COLO668 (cell line): ENCODE measurements at regions not wholly inside any gene's neighbourhood (a gene's known extent, or its start where the extent isn't known, plus 50 kb on each side); places are given as distances from the start of the nearest gene placed in this dataset.

Source experiments
- DNase-seq: peaks from one replicate; lab custom pipeline; 2025; ENCODE audit not compliant: unreplicated experiment; lab: John Stamatoyannopoulos, UW

DNA sequence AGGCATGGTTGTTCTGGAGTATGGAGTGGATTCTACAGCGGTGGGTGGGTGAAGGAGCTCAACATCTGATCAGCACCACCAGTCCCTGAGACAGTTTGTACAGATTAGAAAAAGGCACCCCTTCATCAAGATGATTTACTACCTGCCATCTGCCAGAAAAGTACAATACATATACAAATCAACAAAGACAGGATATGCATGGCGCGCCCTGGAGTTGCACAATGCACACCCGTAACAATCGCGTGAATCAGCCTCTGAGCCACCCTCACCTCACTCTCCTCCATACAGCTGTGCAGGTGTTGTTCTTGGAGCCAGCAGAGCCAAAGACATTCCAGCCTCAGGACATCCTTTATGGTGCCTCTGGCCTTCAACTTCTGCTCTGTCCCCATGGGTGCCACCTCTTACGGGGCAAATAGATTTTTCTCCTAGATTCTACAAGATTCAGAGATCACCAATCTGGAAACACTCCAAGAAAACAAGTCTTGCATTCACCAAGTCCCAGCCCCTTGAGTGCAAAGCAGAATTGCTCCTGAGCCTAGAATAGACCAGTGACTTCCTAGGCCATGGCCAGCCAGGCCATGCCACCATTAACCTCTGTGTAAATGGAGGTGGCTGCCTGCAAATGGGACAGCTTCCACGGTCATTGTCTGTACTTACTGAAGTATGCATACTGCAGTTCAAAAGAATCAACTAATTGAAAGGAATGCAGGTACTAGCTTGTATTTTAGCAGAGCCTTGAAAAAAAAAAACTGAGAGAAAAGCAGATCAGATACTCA is 490.9 kb downstream of the SOX6 start:
- no peak for DNase-seq

- no peak for DNase-seq
Measured at GRCh38 chr11:15867871-15868270, 488.5 kb downstream of the SOX6 start.

DNA sequence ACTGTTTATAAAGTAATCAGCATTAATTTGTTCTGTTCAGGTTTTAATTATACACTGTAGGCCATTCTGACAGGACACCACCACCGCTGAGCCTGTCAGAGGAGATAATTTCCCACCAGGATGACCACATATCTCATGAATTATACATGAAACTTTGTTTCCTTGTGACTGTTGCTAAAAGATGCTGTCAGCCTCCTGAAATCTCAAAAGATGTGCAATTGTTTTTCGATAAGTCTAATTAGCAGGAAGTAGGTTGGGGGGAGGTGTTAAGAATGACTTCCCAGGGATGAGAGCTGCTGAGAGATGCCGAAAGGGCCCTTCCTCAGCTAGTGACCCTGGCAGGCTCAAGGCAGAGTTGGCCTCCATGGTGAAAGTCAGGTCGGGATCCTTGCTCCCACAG is 485.4 kb downstream of the SOX6 start:
- DNase-seq: no peak

DNA sequence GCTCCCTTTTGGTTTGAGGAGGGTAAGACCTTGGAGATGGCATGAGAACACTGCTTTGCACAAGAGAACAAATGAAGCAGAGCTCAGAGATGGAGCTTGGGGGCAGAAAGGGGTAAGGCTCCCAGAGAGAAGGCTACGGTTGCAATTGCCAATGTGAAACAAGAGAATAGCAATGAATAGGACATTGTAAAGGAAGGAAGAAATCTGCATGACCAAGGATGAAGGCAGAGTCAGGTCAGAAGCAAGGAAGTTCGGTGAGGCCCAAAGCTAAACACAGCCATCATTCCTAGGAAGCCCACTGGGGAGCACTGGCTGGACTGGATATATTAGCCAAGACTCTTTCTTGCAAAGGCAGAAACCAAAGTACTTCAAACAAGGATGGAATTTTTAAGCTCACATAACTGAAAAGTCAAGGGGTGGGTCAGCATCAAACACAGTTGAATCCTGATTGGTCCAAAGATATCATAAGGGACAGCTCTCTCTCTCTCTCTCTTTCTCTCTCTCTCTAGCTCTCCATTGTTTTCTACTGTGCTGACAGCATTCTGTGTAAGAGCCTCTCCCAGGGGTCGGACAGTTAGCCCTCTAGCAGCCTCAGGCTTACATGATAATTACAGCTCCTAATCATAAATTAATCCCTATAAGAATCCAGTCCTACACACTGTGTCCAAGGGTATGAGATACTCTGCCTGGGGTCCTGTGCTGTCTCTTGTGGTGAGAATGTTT is 484.3 kb downstream of the SOX6 start:
- no peak for DNase-seq

DNA sequence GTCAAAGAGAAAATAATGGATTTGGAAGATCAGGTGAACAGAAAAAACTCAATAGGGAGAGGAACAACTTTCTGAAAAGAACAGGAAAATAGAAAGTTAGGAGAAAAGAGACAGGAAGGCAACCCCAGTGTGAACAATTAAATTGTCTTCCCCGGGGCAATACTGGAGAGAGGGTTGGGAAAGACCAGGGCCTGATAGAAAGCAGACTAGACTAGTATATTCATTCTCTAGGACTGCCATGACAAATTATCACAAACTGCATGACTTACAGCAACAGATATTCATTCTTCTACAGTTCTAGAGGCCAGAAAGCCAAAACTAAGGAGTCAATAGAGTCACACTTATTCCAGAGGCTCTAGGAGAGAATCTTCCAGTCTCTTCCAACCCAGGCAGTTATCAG is 482.8 kb downstream of the SOX6 start:
- DNase-seq: no peak

- DNase-seq: no peak
Measured at GRCh38 chr11:15874704-15875103, 481.6 kb downstream of the SOX6 start.

DNA sequence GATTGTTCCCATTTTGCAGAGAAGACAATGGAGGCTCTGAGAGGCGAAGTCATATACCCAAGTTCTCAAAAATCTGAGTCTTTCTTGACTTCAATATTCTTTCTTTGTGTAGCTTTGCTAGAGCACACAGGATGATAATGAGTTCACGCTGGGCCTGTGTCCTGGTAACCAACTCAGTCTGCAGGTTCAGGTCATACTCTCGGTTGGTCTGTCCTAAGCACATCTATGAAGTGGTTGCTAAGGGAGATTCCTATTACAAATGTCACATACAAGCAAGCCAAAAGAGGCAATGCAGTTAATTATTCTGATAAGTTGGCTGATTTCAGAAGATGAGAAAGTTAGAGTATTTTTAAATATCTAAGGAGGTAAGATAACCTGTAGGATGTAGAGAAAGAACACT is 481.0 kb downstream of the SOX6 start:
- DNase-seq: no peak

DNA sequence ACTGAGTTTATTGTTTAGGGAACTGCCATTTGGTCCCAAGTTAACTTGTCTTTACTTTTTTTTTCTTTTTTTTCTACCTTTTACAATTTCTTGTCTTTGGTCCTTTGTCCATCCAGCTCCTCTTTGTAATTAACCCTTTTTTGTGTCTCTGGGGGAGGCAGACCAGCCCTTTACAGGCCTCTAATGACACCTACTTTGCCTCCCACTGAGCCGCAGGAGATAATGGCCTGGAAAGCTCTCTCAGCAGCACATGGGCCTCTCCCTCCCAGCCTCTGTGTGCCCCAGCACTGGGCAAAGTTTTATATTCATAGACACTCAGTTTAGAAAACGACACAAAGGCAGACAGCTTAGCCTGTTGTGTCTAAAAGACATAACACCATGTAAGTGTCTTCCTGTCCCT is 480.4 kb downstream of the SOX6 start:
- DNase-seq: no peak

DNA sequence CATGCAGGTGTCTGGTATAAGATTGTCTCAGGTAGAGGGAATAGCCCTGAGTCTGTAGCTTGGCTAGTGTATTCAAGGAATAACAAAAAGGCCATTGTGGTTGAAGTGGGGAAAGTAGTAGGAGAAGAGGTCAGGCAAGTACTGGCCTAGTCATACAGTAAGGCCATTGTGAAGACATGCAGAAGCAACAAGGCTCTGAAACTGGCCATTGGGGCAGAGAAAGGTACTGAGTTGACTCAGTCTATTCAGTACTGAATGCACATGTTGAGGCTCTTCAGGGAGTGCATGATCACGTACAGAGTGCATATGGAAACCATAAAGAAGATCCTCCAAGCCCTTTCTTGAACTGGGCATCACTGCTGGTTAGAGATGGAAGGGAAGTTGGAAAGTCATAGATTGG is 477.6 kb downstream of the SOX6 start:
- no peak for DNase-seq

GRCh38 chr11:15880291-15880690 is 476.1 kb downstream of the SOX6 start:
- no peak for DNase-seq

DNA sequence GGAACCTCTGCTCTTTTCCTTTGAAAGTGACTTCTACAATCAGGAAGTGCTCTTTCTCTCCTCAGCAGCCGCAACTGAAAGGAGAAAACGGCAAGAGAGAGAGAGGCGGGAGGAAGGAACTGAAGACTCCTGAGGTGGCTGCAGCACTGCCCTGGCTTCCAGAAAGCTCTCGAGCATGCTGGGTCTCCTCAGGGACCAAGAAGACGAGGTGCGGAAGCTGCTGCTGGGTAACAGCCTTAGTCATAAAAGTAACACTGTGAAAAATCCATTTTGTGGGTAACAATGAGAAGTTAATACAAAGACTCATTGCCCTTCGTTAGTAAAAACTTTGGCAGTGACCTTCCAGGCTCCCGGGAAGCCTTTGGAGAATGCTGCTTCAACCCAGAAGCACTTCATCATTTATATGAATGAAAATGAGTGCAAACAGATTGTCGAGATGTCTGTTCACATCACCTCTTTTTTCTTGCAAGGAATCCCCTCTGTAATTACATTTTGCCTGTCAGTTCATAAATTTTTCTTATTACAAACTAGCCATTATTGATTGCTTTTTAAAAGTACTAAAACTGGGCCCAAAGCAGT is 473.4 kb downstream of the SOX6 start:
- no peak for DNase-seq

GRCh38 chr11:15883455-15883920 is 472.9 kb downstream of the SOX6 start:
- no peak for DNase-seq

- no peak for DNase-seq
Measured at GRCh38 chr11:15884141-15884540, 472.2 kb downstream of the SOX6 start.

GRCh38 chr11:15884777-15885540 is 471.4 kb downstream of the SOX6 start:
- DNase-seq: no peak

- no peak for DNase-seq
Measured at GRCh38 chr11:15885854-15886253, 470.5 kb downstream of the SOX6 start.

DNA sequence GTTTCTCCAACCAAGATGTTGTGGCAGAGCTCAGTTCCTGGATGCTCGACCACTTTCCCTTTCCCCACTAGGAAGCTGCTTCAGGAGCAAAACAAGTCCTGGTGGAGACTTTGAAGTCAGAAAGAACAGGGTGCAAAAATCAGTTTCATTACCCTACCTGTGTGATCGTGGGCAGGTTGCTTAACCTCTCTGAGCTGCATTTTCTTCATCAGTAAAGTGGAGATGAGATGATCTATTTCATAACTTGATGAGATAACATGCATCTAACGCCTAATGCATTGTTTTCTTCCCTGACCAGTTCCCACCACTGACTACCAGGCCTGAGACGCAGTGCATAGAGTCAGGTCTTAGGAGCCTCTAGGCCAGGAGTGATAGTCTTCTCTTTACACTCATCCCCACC is 470.0 kb downstream of the SOX6 start:
- no peak for DNase-seq

DNA sequence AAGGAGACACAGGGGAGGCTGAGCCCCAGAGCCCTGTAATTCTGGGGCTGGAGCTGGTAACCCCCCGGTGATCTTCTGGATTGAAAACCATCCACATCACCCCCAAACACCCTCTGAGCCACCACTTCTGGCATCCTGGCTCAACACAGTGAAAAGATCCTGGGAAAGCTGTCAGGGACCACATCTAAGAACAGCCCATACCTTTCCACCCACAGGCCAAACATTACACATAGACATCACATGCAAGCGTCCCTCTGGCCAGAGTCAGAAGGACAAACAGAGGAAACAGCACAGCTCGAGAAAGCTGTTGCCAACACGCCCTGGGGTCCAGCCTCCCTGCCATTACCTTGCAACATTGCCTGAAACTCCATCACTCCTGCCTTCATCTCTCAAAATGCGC is 469.5 kb downstream of the SOX6 start:
- no peak for DNase-seq

DNA sequence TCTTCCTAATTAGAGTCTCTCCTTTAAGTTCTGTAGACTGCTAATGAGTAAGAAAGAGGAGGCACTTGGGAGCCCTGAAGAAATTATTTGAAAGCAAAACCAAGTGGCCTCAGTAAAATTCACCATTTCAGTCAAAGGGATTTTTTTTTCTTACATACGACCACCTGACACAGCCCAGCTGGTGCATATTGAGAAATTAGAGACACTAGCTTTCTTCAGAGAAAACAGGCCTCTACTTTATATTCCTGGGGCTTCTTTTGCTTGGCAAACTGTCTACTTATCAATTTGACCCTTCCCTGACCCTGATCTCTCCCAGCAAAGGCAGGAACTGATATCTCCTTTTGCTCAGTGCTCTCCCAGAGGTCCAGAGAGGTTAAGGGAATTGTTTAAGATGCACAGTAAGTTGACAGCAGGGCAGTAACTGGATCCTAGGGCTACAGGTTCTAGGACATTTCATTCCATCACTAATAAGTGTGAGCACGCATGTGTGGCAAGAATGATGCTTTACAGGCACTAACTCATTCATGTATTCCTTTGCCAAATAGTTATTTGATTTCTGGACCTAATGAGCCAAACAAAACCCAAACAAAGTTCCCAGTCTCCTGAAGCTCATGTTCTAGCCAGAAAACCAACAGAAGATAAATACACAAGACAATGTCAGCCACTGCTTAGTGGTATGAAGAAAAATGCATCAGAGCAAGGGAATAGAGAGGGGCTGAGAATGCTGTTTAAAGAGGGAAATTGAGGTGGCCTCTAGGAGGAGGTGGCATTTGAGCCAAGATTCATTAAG is 467.6 kb downstream of the SOX6 start:
- DNase-seq: no peak

- no peak for DNase-seq
Measured at GRCh38 chr11:15889363-15890030, 466.8 kb downstream of the SOX6 start.

DNA sequence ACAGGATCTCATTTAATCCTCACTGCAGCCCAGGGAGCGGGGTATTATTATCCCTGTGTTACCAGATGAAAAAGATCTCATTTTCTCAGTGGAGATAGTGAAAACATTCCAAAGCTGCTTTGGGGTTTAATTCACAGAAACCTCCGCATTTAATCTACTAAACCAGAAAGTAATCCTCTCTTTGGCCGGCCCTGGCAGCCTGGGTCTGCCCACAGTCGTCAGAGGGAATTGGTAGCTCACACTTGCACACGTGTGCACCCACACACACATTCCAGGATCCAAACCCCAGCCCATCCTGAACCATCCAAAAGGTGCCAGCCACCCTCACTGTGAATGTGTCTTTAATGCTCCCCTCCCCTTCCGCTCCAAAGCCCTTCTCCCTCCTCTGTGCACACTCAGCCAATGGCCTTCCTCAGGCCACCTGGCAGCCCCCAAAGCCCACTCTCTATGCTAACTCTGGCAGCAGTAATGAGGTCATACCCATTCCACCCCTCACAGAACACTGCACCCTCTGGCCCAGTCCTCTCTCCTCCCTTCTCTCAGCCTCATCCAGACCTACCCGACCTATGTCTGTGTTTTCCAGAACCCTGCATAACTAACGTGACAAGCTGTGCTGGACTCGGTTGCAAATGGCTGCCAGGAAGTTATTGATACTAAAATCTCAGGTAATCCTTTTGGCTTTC is 466.2 kb downstream of the SOX6 start:
- no peak for DNase-seq
